HG03108 (cell line): ENCODE measurements at regions not wholly inside any gene's neighbourhood (a gene's known extent, or its start where the extent isn't known, plus 50 kb on each side); places are given as distances from the start of the nearest gene placed in this dataset.

Source experiments
- ATAC-seq: cut with Tn5 transposase; IDR thresholded peaks from one replicate; pipeline ENCODE4 v1.9.1; 2021; ENCODE audit warnings: moderate library complexity; ENCODE audit not compliant: unreplicated experiment

- no peak for ATAC-seq
Observed at GRCh38 chr15:39194106-39194830, 386.6 kb upstream of the THBS1 start.

GRCh38 chr15:39195961-39196486 is 384.9 kb upstream of the THBS1 start:
- ATAC-seq, result no peak

GRCh38 chr15:39198044-39199000 is 382.6 kb upstream of the THBS1 start:
- ATAC-seq, result no peak

- no peak for ATAC-seq
Observed at GRCh38 chr15:39199076-39199475, 381.8 kb upstream of the THBS1 start.

- no peak for ATAC-seq
Observed at GRCh38 chr15:39200586-39200985, 380.3 kb upstream of the THBS1 start.

GRCh38 chr15:39202641-39203040 is 378.2 kb upstream of the THBS1 start:
- ATAC-seq, result no peak

- ATAC-seq, result no peak
Observed at GRCh38 chr15:39204031-39204430, 376.8 kb upstream of the THBS1 start.

GRCh38 chr15:39205081-39205480 is 375.8 kb upstream of the THBS1 start:
- ATAC-seq, result no peak

GRCh38 chr15:39205506-39206371 is 375.1 kb upstream of the THBS1 start:
- ATAC-seq, result no peak

GRCh38 chr15:39207532-39208115 is 373.3 kb upstream of the THBS1 start:
- no peak for ATAC-seq

GRCh38 chr15:39208187-39208586 is 372.7 kb upstream of the THBS1 start:
- ATAC-seq, result no peak

- ATAC-seq, result no peak
Observed at GRCh38 chr15:39209548-39210211, 371.2 kb upstream of the THBS1 start.

GRCh38 chr15:39211108-39211979 is 369.5 kb upstream of the THBS1 start:
- no peak for ATAC-seq

GRCh38 chr15:39213385-39213840 is 367.5 kb upstream of the THBS1 start:
- ATAC-seq, result no peak

- ATAC-seq, result no peak
Observed at GRCh38 chr15:39215015-39215414, 365.9 kb upstream of the THBS1 start.

- ATAC-seq, result no peak
Observed at GRCh38 chr15:39216816-39217215, 364.1 kb upstream of the THBS1 start.

GRCh38 chr15:39219608-39220007 is 361.3 kb upstream of the THBS1 start:
- ATAC-seq, result no peak

- no peak for ATAC-seq
Observed at GRCh38 chr15:39226169-39226937, 354.5 kb upstream of the THBS1 start.
